ENCODE measurements at regions not wholly inside any gene's neighbourhood (a gene's known extent, or its start where the extent isn't known, plus 50 kb on each side); places are given as distances from the start of the nearest gene placed in this dataset.

- Histone ChIP-seq H3K4me2 (ENCODE audit: extremely low read depth, insufficient read depth, low read length) (no peak overlapping the region), H3K27ac (ENCODE audit: insufficient read depth, low read length) (no peak overlapping the region), H3K4me1 (ENCODE audit: control insufficient read depth, extremely low read depth, insufficient read depth, low read length) (peaks cover 10% of the 10 kb centered on the region), H4K20me1 (ENCODE audit: control insufficient read depth, extremely low read depth, insufficient read depth, low read length) (no peaks in the 10 kb centered on the region), H3K9ac (ENCODE audit: insufficient read depth, low read length) (no peak overlapping the region), H3K27me3 (ENCODE audit: control insufficient read depth, insufficient read depth, low read length) (no peaks in the 10 kb centered on the region), H2AFZ (ENCODE audit: low read length) (no peak overlapping the region), H3K36me3 (ENCODE audit: control insufficient read depth, insufficient read depth, low read length) (no peaks in the 10 kb centered on the region), H3K4me3 (replicated peaks in 1 of 4; ENCODE audit: control extremely low read depth in 1 of 4, insufficient read depth in 1 of 4, low read depth in 3 of 4, low read length in 4 of 4) (no peak overlapping the region), H3K9me3 (ENCODE audit: control insufficient read depth, insufficient read depth, low read depth, low read length) (no peaks in the 10 kb centered on the region), H3K79me2 (ENCODE audit: control insufficient read depth, insufficient read depth, low read length) (peaks cover 34% of the 10 kb centered on the region)
- no peak for TF ChIP-seq EZH2 (IDR thresholded peaks at IDR 0.05; ENCODE audit: low read length, missing control alignments)
- no peak for TF ChIP-seq CTCF (conservative IDR thresholded peaks at IDR 0.05 in 1 of 2, IDR thresholded peaks at IDR 0.05 in 1 of 2; ENCODE audit: low read depth in 1 of 2, low read length in 2 of 2)
- DNase-seq (ENCODE audit: low read depth in 2 of 2): peak; percentile 19 to 62
These were observed 126.6 kb upstream of the SLC4A4 start for GRCh38 chr4:71212216-71212615.

- H3K4me3 ChIP-seq (replicated peaks in 1 of 4; ENCODE audit: control extremely low read depth in 1 of 4, insufficient read depth in 1 of 4, low read depth in 3 of 4, low read length in 4 of 4): no peak overlapping the region
- no peaks in the 10 kb centered on the region for H4K20me1 ChIP-seq (ENCODE audit: control insufficient read depth, extremely low read depth, insufficient read depth, low read length)
- peaks cover 29% of the 10 kb centered on the region for H3K79me2 ChIP-seq (ENCODE audit: control insufficient read depth, insufficient read depth, low read length)
- H3K9ac ChIP-seq (ENCODE audit: insufficient read depth, low read length): no peak overlapping the region
- H3K4me2 ChIP-seq (ENCODE audit: extremely low read depth, insufficient read depth, low read length): no peak overlapping the region
- no peaks in the 10 kb centered on the region for H3K9me3 ChIP-seq (ENCODE audit: control insufficient read depth, insufficient read depth, low read depth, low read length)
- no peak for DNase-seq (ENCODE audit: low read depth in 2 of 2)
- H3K27ac ChIP-seq (ENCODE audit: insufficient read depth, low read length): no peak overlapping the region
- H3K4me1 ChIP-seq (ENCODE audit: control insufficient read depth, extremely low read depth, insufficient read depth, low read length): peaks cover 1% of the 10 kb centered on the region
- H3K27me3 ChIP-seq (ENCODE audit: control insufficient read depth, insufficient read depth, low read length): no peaks in the 10 kb centered on the region
- H2AFZ ChIP-seq (ENCODE audit: low read length): no peak overlapping the region
- H3K36me3 ChIP-seq (ENCODE audit: control insufficient read depth, insufficient read depth, low read length): no peaks in the 10 kb centered on the region
- TF ChIP-seq EZH2 (IDR thresholded peaks at IDR 0.05; ENCODE audit: low read length, missing control alignments) (no peak), CTCF (conservative IDR thresholded peaks at IDR 0.05 in 1 of 2, IDR thresholded peaks at IDR 0.05 in 1 of 2; ENCODE audit: low read depth in 1 of 2, low read length in 2 of 2) (no peak)
These were observed 124.2 kb upstream of the SLC4A4 start for GRCh38 chr4:71214578-71214977.

- Histone ChIP-seq H3K4me1 (ENCODE audit: control insufficient read depth, extremely low read depth, insufficient read depth, low read length) (no peaks in the 10 kb centered on the region), H3K79me2 (ENCODE audit: control insufficient read depth, insufficient read depth, low read length) (peaks cover 23% of the 10 kb centered on the region), H3K9ac (ENCODE audit: insufficient read depth, low read length) (no peak overlapping the region), H3K4me2 (ENCODE audit: extremely low read depth, insufficient read depth, low read length) (no peak overlapping the region), H3K27me3 (ENCODE audit: control insufficient read depth, insufficient read depth, low read length) (no peaks in the 10 kb centered on the region), H3K27ac (ENCODE audit: insufficient read depth, low read length) (no peak overlapping the region), H3K4me3 (replicated peaks in 1 of 4; ENCODE audit: control extremely low read depth in 1 of 4, insufficient read depth in 1 of 4, low read depth in 3 of 4, low read length in 4 of 4) (no peak overlapping the region), H3K36me3 (ENCODE audit: control insufficient read depth, insufficient read depth, low read length) (no peaks in the 10 kb centered on the region), H4K20me1 (ENCODE audit: control insufficient read depth, extremely low read depth, insufficient read depth, low read length) (no peaks in the 10 kb centered on the region), H2AFZ (ENCODE audit: low read length) (no peak overlapping the region), H3K9me3 (ENCODE audit: control insufficient read depth, insufficient read depth, low read depth, low read length) (no peaks in the 10 kb centered on the region)
- no peak for DNase-seq (ENCODE audit: low read depth in 2 of 2)
- no peak for TF ChIP-seq CTCF (conservative IDR thresholded peaks at IDR 0.05 in 1 of 2, IDR thresholded peaks at IDR 0.05 in 1 of 2; ENCODE audit: low read depth in 1 of 2, low read length in 2 of 2)
- TF ChIP-seq EZH2 (IDR thresholded peaks at IDR 0.05; ENCODE audit: low read length, missing control alignments): no peak
These were observed 122.4 kb upstream of the SLC4A4 start for GRCh38 chr4:71216316-71216959.
